ENCODE measurements at regions not wholly inside any gene's neighbourhood (a gene's known extent, or its start where the extent isn't known, plus 50 kb on each side); places are given as distances from the start of the nearest gene placed in this dataset.

DNA sequence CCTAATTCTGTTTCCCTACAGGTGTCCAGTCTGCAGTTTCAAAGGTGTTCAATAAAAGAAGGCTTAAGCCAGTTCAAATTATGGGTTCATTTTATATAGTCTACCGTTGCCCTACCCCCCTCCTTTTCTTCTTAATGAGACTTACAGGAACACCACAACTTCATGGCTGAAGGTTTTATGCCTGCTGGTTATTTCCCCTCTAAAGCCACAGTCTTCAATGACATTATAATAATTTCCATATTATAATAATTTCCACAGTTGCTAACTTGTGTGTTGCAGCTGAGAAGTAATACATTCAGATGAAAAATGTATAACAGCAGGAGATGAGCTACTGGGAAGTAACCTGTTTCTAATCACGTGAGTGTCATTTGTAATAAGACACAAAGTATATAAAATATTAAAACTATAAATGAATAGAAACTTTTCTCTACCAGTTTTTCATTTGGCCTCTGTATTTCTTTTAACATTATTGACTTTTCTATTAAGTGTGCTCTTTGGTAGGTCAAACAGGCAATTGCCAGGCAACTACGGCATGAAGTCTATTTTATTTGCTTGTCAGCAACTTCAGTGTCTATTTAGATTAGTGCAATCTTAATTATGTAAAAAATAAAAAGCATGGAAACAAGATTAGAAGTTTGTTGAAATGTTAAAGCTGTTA, 120.5 kb upstream of the HMHB1 start:
- Histone ChIP-seq H3K79me2 (ENCODE audit: control insufficient read depth, insufficient read depth, low read length) (no peaks in the 10 kb centered on the region), H3K9ac (ENCODE audit: control insufficient read depth, extremely low read depth, insufficient read depth, low read length) (no peak overlapping the region), H3K4me1 (ENCODE audit: control insufficient read depth, extremely low read depth, insufficient read depth, low read length) (peaks cover 7% of the 10 kb centered on the region), H3K9me3 (ENCODE audit: control insufficient read depth, low read depth, low read length) (no peaks in the 10 kb centered on the region), H3K9me1 (ENCODE audit: control insufficient read depth, extremely low read depth, insufficient read depth, low read length) (no peaks in the 10 kb centered on the region), H3K4me3 (ENCODE audit: control insufficient read depth in 2 of 3, extremely low read depth in 1 of 3, insufficient read depth in 2 of 3, low read depth in 1 of 3, low read length in 3 of 3) (no peak overlapping the region), H3K36me3 (ENCODE audit: control insufficient read depth in 2 of 2, extremely low read depth in 1 of 2, insufficient read depth in 2 of 2, low read length in 2 of 2) (no peaks in the 10 kb centered on the region), H2AFZ (ENCODE audit: control insufficient read depth, low read length) (no peak overlapping the region), H3K4me2 (ENCODE audit: control insufficient read depth, extremely low read depth, insufficient read depth, low read depth, low read length) (no peak overlapping the region), H4K20me1 (ENCODE audit: control insufficient read depth, extremely low read depth, insufficient read depth, low read length) (no peaks in the 10 kb centered on the region), H3K27me3 (ENCODE audit: control insufficient read depth, extremely low read depth, insufficient read depth, low read length) (no peaks in the 10 kb centered on the region), H3K27ac (ENCODE audit: control insufficient read depth, insufficient read depth, low read length) (no peak overlapping the region)
- dilution Hi-C loops (cut with MboI; ENCODE audit: extremely low pct_ligation_motif_present, low sequenced_read_pairs), result no loop called here
- FAIRE-seq, result no peak
- TF ChIP-seq, protein P1, sequence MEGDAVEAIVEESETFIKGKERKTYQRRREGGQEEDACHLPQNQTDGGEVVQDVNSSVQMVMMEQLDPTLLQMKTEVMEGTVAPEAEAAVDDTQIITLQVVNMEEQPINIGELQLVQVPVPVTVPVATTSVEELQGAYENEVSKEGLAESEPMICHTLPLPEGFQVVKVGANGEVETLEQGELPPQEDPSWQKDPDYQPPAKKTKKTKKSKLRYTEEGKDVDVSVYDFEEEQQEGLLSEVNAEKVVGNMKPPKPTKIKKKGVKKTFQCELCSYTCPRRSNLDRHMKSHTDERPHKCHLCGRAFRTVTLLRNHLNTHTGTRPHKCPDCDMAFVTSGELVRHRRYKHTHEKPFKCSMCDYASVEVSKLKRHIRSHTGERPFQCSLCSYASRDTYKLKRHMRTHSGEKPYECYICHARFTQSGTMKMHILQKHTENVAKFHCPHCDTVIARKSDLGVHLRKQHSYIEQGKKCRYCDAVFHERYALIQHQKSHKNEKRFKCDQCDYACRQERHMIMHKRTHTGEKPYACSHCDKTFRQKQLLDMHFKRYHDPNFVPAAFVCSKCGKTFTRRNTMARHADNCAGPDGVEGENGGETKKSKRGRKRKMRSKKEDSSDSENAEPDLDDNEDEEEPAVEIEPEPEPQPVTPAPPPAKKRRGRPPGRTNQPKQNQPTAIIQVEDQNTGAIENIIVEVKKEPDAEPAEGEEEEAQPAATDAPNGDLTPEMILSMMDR (optimal IDR thresholded peaks at IDR 0.05 in 1 of 3, IDR thresholded peaks at IDR 0.05 in 1 of 3, conservative IDR thresholded peaks at IDR 0.05 in 1 of 3; ENCODE audit: extremely low read depth in 1 of 3, insufficient read depth in 2 of 3, low read length in 3 of 3), result no peak
- no peak for TF ChIP-seq EZH2 (IDR thresholded peaks at IDR 0.05; ENCODE audit: low read length)
- DNase-seq (ENCODE audit: low read depth, low spot score), result no peak

- TF ChIP-seq, protein P1 (optimal IDR thresholded peaks at IDR 0.05 in 1 of 3, IDR thresholded peaks at IDR 0.05 in 1 of 3, conservative IDR thresholded peaks at IDR 0.05 in 1 of 3; ENCODE audit: extremely low read depth in 1 of 3, insufficient read depth in 2 of 3, low read length in 3 of 3), result no peak
- Histone ChIP-seq H3K27me3 (ENCODE audit: control insufficient read depth, extremely low read depth, insufficient read depth, low read length) (no peaks in the 10 kb centered on the region), H3K4me3 (ENCODE audit: control insufficient read depth in 2 of 3, extremely low read depth in 1 of 3, insufficient read depth in 2 of 3, low read depth in 1 of 3, low read length in 3 of 3) (no peak overlapping the region), H2AFZ (ENCODE audit: control insufficient read depth, low read length) (no peak overlapping the region), H3K4me2 (ENCODE audit: control insufficient read depth, extremely low read depth, insufficient read depth, low read depth, low read length) (no peak overlapping the region), H3K9me1 (ENCODE audit: control insufficient read depth, extremely low read depth, insufficient read depth, low read length) (no peaks in the 10 kb centered on the region), H4K20me1 (ENCODE audit: control insufficient read depth, extremely low read depth, insufficient read depth, low read length) (no peaks in the 10 kb centered on the region), H3K4me1 (ENCODE audit: control insufficient read depth, extremely low read depth, insufficient read depth, low read length) (no peaks in the 10 kb centered on the region), H3K79me2 (ENCODE audit: control insufficient read depth, insufficient read depth, low read length) (no peaks in the 10 kb centered on the region), H3K27ac (ENCODE audit: control insufficient read depth, insufficient read depth, low read length) (no peak overlapping the region), H3K36me3 (ENCODE audit: control insufficient read depth in 2 of 2, extremely low read depth in 1 of 2, insufficient read depth in 2 of 2, low read length in 2 of 2) (no peaks in the 10 kb centered on the region), H3K9ac (ENCODE audit: control insufficient read depth, extremely low read depth, insufficient read depth, low read length) (no peak overlapping the region), H3K9me3 (ENCODE audit: control insufficient read depth, low read depth, low read length) (no peaks in the 10 kb centered on the region)
- dilution Hi-C loops (cut with MboI; ENCODE audit: extremely low pct_ligation_motif_present, low sequenced_read_pairs), result no loop called here
- DNase-seq (ENCODE audit: low read depth, low spot score) (no peak), FAIRE-seq (no peak)
These were observed 124.4 kb upstream of the HMHB1 start for GRCh38 chr5:143687604-143688003.
